DND-41 (cell line): ENCODE measurements at regions not wholly inside any gene's neighbourhood (a gene's known extent, or its start where the extent isn't known, plus 50 kb on each side); places are given as distances from the start of the nearest gene placed in this dataset.

Source experiments
- ATAC-seq: fragments of 200-7000 bp; cut with Tn5 transposase; 3 replicates; pipeline ENCODE4 v1.9.1; 2021; ENCODE audit warnings: low read depth; ENCODE audit not compliant: insufficient read depth
- DNase-seq: peaks from one replicate; pipeline ENCODE4 v3.0.0-alpha.2; 2020
- H2AFZ ChIP-seq: 2 replicates; pipeline ENCODE4 v1.6.0; 2012; ENCODE audit warnings: low read depth, low read length
- H3K27ac ChIP-seq: 2 replicates; pipeline ENCODE4 v1.5.1; 2012; ENCODE audit warnings: low read length, inconsistent platforms
- H3K27me3 ChIP-seq: fragments of 200-600 bp; sonication (generic); 2 replicates; pipeline ENCODE4 v1.6.0; 2012; ENCODE audit warnings: low read length, mild to moderate bottlenecking, inconsistent platforms; ENCODE audit not compliant: insufficient read depth, poor library complexity
- H3K36me3 ChIP-seq: 2 replicates; pipeline ENCODE4 v1.5.1; 2012; ENCODE audit warnings: low read length, inconsistent platforms; ENCODE audit not compliant: insufficient read depth
- H3K4me1 ChIP-seq: 2 replicates; pipeline ENCODE4 v1.5.1; 2012; ENCODE audit warnings: mild to moderate bottlenecking, low read length; ENCODE audit not compliant: insufficient read depth
- H3K4me2 ChIP-seq: 2 replicates; pipeline ENCODE4 v1.6.0; 2012; ENCODE audit warnings: mild to moderate bottlenecking, moderate library complexity, low read length, inconsistent platforms; ENCODE audit not compliant: insufficient read depth
- H3K4me3 ChIP-seq, 2 experiments: fragments of 200-600 bp in 1 of 2; shearing (Covaris generic) in 1 of 2; 2 replicates each; pipeline ENCODE4 v1.5.1; 2012 to 2016; ENCODE audit warnings: inconsistent platforms in 2 of 2, low read length in 2 of 2, mild to moderate bottlenecking in 2 of 2, low read depth in 1 of 2, moderate library complexity in 1 of 2
- H3K79me2 ChIP-seq: 2 replicates; pipeline ENCODE4 v1.6.0; 2012; ENCODE audit warnings: low read length, inconsistent platforms; ENCODE audit not compliant: insufficient read depth
- H3K9ac ChIP-seq: 2 replicates; pipeline ENCODE4 v1.6.0; 2012; ENCODE audit warnings: low read depth, mild to moderate bottlenecking, inconsistent platforms, low read length, moderate library complexity
- H3K9me3 ChIP-seq: 2 replicates; pipeline ENCODE4 v1.5.1; 2012; ENCODE audit warnings: low read length, moderate library complexity, mild to moderate bottlenecking, inconsistent platforms; ENCODE audit not compliant: insufficient read depth, severe bottlenecking
- H4K20me1 ChIP-seq: 2 replicates; pipeline ENCODE4 v1.6.0; 2012; ENCODE audit warnings: low read length; ENCODE audit not compliant: insufficient read depth
- CTCF ChIP-seq: IDR thresholded peaks from 2 replicates; pipeline ENCODE4 v1.5.1; 2012; ENCODE audit warnings: borderline replicate concordance, low read length, moderate library complexity, mild to moderate bottlenecking; ENCODE audit not compliant: poor library complexity, severe bottlenecking; ENCODE audit errors: extremely low read depth
- EZH2 ChIP-seq: IDR thresholded peaks from 3 replicates; pipeline ENCODE4 v1.6.1; 2012; ENCODE audit warnings: borderline replicate concordance, low read depth, mild to moderate bottlenecking, moderate library complexity, low read length, inconsistent platforms; ENCODE audit not compliant: severe bottlenecking

GRCh38 chr11:13859892-13860291 is 102.6 kb upstream of the SPON1 start:
- ATAC-seq (no peak), DNase-seq (no peak)
- no peak overlapping the region for H3K4me3 ChIP-seq
- no peak overlapping the region for H2AFZ ChIP-seq
- no peaks in the 10 kb centered on the region for H4K20me1 ChIP-seq
- H3K27ac ChIP-seq = no peak overlapping the region
- H3K9ac ChIP-seq = no peak overlapping the region
- H3K4me1 ChIP-seq = no peaks in the 10 kb centered on the region
- no peaks in the 10 kb centered on the region for H3K79me2 ChIP-seq
- no peak for TF ChIP-seq EZH2
- no peak overlapping the region for H3K4me2 ChIP-seq
- no peaks in the 10 kb centered on the region for H3K9me3 ChIP-seq
- H3K36me3 ChIP-seq = no peaks in the 10 kb centered on the region
- H3K27me3 ChIP-seq = no peaks in the 10 kb centered on the region

GRCh38 chr11:13861411-13861810 is 101.1 kb upstream of the SPON1 start:
- Histone ChIP-seq H2AFZ (no peak overlapping the region), H4K20me1 (no peaks in the 10 kb centered on the region), H3K4me3 (no peak overlapping the region), H3K27ac (no peak overlapping the region), H3K9ac (no peak overlapping the region), H3K9me3 (no peaks in the 10 kb centered on the region), H3K4me1 (no peaks in the 10 kb centered on the region), H3K36me3 (no peaks in the 10 kb centered on the region), H3K79me2 (no peaks in the 10 kb centered on the region), H3K27me3 (no peaks in the 10 kb centered on the region), H3K4me2 (no peak overlapping the region)
- ATAC-seq = peak; percentile 31; the same call in 1 of the 3 replicates
- DNase-seq = no peak
- no peak for TF ChIP-seq CTCF
- no peak for TF ChIP-seq EZH2

DNA sequence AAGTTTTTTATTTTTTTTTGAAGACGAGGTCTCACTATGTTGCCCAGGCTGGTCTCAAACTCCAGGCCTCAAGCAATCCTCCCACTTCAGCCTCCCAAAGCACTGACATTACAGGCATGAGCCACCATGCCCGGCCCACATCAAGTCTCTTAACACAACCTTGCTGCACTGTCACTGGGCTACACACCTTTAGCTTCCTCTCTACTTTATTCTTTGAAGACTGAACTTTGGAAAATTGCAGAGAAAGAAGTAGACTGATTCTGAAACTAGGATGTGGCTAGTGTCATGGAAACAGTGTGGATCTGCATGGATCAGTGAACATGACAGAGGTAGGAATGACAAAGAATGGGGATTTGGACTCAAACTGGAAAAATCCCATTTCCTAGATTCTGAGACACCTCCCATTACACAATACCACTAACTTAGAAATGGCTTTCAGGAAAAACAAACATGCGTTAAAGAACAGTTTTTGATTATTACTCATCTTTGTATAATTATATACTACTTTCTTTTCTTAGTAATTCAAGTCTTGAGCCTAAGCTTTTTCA is 99.6 kb upstream of the SPON1 start:
- Histone ChIP-seq H3K4me1 (no peaks in the 10 kb centered on the region), H3K36me3 (no peaks in the 10 kb centered on the region), H3K9ac (no peak overlapping the region), H4K20me1 (no peaks in the 10 kb centered on the region), H3K27ac (no peak overlapping the region), H3K9me3 (no peaks in the 10 kb centered on the region), H3K79me2 (no peaks in the 10 kb centered on the region), H3K27me3 (no peaks in the 10 kb centered on the region), H3K4me2 (no peak overlapping the region), H2AFZ (no peak overlapping the region), H3K4me3 (no peak overlapping the region)
- ATAC-seq = no peak
- no peak for TF ChIP-seq EZH2
- no peak for TF ChIP-seq CTCF
- DNase-seq = no peak

DNA sequence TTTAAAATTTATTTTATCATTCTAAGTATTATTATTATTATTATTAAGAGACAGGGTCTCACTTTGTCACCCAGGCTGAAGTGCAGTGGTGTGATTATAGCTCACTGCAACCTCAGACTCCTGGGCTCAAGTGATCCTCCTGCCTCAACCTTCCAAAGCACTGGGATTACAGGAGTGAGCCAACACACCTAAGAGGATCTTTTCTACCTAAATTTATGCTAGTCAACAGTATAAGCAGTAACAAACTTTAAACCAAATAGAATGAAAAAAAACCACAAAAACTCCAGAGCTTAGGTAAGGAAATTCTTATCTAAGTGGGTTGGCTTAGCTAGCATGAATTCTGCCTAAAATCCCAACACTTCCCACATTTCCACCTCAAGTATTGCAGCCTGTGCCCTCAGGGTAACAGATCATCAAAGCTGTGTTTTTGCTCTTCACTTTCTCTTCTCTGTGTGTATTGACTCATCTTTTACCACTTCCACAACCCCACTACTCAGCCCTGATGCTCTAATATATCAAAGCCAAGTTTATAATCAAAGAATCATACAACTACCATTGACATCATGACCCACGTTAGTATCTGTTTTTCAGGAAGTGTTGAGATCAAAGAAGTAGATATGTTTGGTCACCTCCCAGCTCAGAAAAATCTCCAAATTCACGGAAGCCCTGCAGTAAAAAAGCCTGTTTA is 93.7 kb upstream of the SPON1 start:
- ATAC-seq (no peak), DNase-seq (no peak)
- Histone ChIP-seq H3K4me2 (no peak overlapping the region), H3K36me3 (no peaks in the 10 kb centered on the region), H3K27me3 (peaks cover 8% of the 10 kb centered on the region), H3K4me1 (no peaks in the 10 kb centered on the region), H4K20me1 (no peaks in the 10 kb centered on the region), H3K9ac (no peak overlapping the region), H3K27ac (no peak overlapping the region), H2AFZ (no peak overlapping the region), H3K9me3 (no peaks in the 10 kb centered on the region), H3K79me2 (no peaks in the 10 kb centered on the region), H3K4me3 (no peak overlapping the region)
- TF ChIP-seq CTCF (no peak), EZH2 (no peak)
